ENCODE measurements at regions not wholly inside any gene's neighbourhood (a gene's known extent, or its start where the extent isn't known, plus 50 kb on each side); places are given as distances from the start of the nearest gene placed in this dataset.

GRCh38 chr3:95151590-95151989, 1088.7 kb downstream of the NSUN3 start:
- peaks cover 10% of the 10 kb centered on the region for H3K36me3 Mint-ChIP-seq
- ATAC-seq = no peak
- no peak overlapping the region for H3K4me3 Mint-ChIP-seq

GRCh38 chr3:95154766-95155165, 1091.9 kb downstream of the NSUN3 start:
- no peaks in the 10 kb centered on the region for H3K4me1 Mint-ChIP-seq (ENCODE audit: low read depth in 2 of 2)
- DNase-seq (ENCODE audit: low spot score) (no peak), ATAC-seq (no peak)
- peaks cover 37% of the 10 kb centered on the region for H3K9me3 Mint-ChIP-seq
- H3K4me3 Mint-ChIP-seq = no peak overlapping the region
- no peak overlapping the region for H3K27ac Mint-ChIP-seq
- peaks cover 17% of the 10 kb centered on the region for H3K36me3 Mint-ChIP-seq
- H3K27me3 Mint-ChIP-seq = no peaks in the 10 kb centered on the region

More at GRCh38 chr3:95151590-95151989, 1088.7 kb downstream of the NSUN3 start:
- Mint-ChIP-seq H3K4me1 (ENCODE audit: low read depth in 2 of 2) (no peaks in the 10 kb centered on the region), H3K9me3 (peaks cover 31% of the 10 kb centered on the region), H3K27me3 (no peaks in the 10 kb centered on the region), H3K27ac (no peak overlapping the region)
- no peak for DNase-seq (ENCODE audit: low spot score)

GRCh38 chr3:95162794-95163193, 1099.9 kb downstream of the NSUN3 start:
- Mint-ChIP-seq H3K27me3 (no peaks in the 10 kb centered on the region), H3K27ac (no peak overlapping the region), H3K4me3 (no peak overlapping the region), H3K4me1 (ENCODE audit: low read depth in 2 of 2) (no peaks in the 10 kb centered on the region), H3K9me3 (peaks cover 21% of the 10 kb centered on the region), H3K36me3 (no peaks in the 10 kb centered on the region)
- ATAC-seq (no peak), DNase-seq (ENCODE audit: low spot score) (no peak)

GRCh38 chr3:95167748-95168147, 1104.9 kb downstream of the NSUN3 start:
- DNase-seq (ENCODE audit: low spot score) = no peak
- no peak overlapping the region for H3K4me3 Mint-ChIP-seq
- H3K27me3 Mint-ChIP-seq = no peaks in the 10 kb centered on the region
- no peaks in the 10 kb centered on the region for H3K4me1 Mint-ChIP-seq (ENCODE audit: low read depth in 2 of 2)
- peaks cover 12% of the 10 kb centered on the region for H3K9me3 Mint-ChIP-seq
- H3K36me3 Mint-ChIP-seq = no peaks in the 10 kb centered on the region
- ATAC-seq = no peak
- H3K27ac Mint-ChIP-seq = no peak overlapping the region

GRCh38 chr3:95168526-95168925, 1105.7 kb downstream of the NSUN3 start:
- no peaks in the 10 kb centered on the region for H3K27me3 Mint-ChIP-seq
- no peak for DNase-seq (ENCODE audit: low spot score)
- peaks cover 12% of the 10 kb centered on the region for H3K9me3 Mint-ChIP-seq
- no peaks in the 10 kb centered on the region for H3K4me1 Mint-ChIP-seq (ENCODE audit: low read depth in 2 of 2)
- no peak for ATAC-seq
- H3K36me3 Mint-ChIP-seq = no peaks in the 10 kb centered on the region
- no peak overlapping the region for H3K27ac Mint-ChIP-seq
- H3K4me3 Mint-ChIP-seq = no peak overlapping the region

- Mint-ChIP-seq H3K27ac (no peak overlapping the region), H3K4me3 (no peak overlapping the region), H3K27me3 (no peaks in the 10 kb centered on the region), H3K4me1 (ENCODE audit: low read depth in 2 of 2) (no peaks in the 10 kb centered on the region), H3K9me3 (peaks cover 15% of the 10 kb centered on the region), H3K36me3 (no peaks in the 10 kb centered on the region)
- DNase-seq (ENCODE audit: low spot score) (no peak), ATAC-seq (no peak)
Observed at GRCh38 chr3:95172164-95172943, 1109.5 kb downstream of the NSUN3 start.

GRCh38 chr3:95177096-95177495, 1114.2 kb downstream of the NSUN3 start:
- ATAC-seq (no peak), DNase-seq (ENCODE audit: low spot score) (no peak)
- Mint-ChIP-seq H3K4me1 (ENCODE audit: low read depth in 2 of 2) (no peaks in the 10 kb centered on the region), H3K9me3 (peaks cover 23% of the 10 kb centered on the region), H3K27ac (no peak overlapping the region), H3K4me3 (no peak overlapping the region), H3K36me3 (no peaks in the 10 kb centered on the region), H3K27me3 (no peaks in the 10 kb centered on the region)

GRCh38 chr3:95184038-95184437, 1121.2 kb downstream of the NSUN3 start:
- Mint-ChIP-seq H3K9me3 (peaks cover 24% of the 10 kb centered on the region), H3K27ac (no peak overlapping the region), H3K27me3 (no peaks in the 10 kb centered on the region), H3K4me3 (no peak overlapping the region), H3K4me1 (ENCODE audit: low read depth in 2 of 2) (no peaks in the 10 kb centered on the region), H3K36me3 (peaks cover 4% of the 10 kb centered on the region)
- DNase-seq (ENCODE audit: low spot score) (no peak), ATAC-seq (no peak)

GRCh38 chr3:95189348-95189747, 1126.5 kb downstream of the NSUN3 start:
- no peak for DNase-seq (ENCODE audit: low spot score)
- no peak overlapping the region for H3K27ac Mint-ChIP-seq
- no peak for ATAC-seq
- H3K27me3 Mint-ChIP-seq = no peaks in the 10 kb centered on the region
- H3K4me1 Mint-ChIP-seq (ENCODE audit: low read depth in 2 of 2) = no peaks in the 10 kb centered on the region
- peaks cover 7% of the 10 kb centered on the region for H3K9me3 Mint-ChIP-seq
- peaks cover 5% of the 10 kb centered on the region for H3K36me3 Mint-ChIP-seq
- no peak overlapping the region for H3K4me3 Mint-ChIP-seq

- Mint-ChIP-seq H3K4me1 (ENCODE audit: low read depth in 2 of 2) (no peaks in the 10 kb centered on the region), H3K27ac (no peak overlapping the region), H3K4me3 (no peak overlapping the region), H3K36me3 (peaks cover 7% of the 10 kb centered on the region), H3K9me3 (peaks cover 17% of the 10 kb centered on the region), H3K27me3 (no peaks in the 10 kb centered on the region)
- no peak for ATAC-seq
- DNase-seq (ENCODE audit: low spot score) = no peak
Observed at GRCh38 chr3:95197661-95198060, 1134.8 kb downstream of the NSUN3 start.

GRCh38 chr3:95200384-95200783, 1137.5 kb downstream of the NSUN3 start:
- no peaks in the 10 kb centered on the region for H3K27me3 Mint-ChIP-seq
- peaks cover 29% of the 10 kb centered on the region for H3K9me3 Mint-ChIP-seq
- H3K36me3 Mint-ChIP-seq = peaks cover 17% of the 10 kb centered on the region
- no peak overlapping the region for H3K27ac Mint-ChIP-seq
- ATAC-seq (no peak), DNase-seq (ENCODE audit: low spot score) (no peak)
- H3K4me1 Mint-ChIP-seq (ENCODE audit: low read depth in 2 of 2) = no peaks in the 10 kb centered on the region
- H3K4me3 Mint-ChIP-seq = no peak overlapping the region

- Mint-ChIP-seq H3K36me3 (peaks cover 5% of the 10 kb centered on the region), H3K4me3 (no peak overlapping the region), H3K27ac (no peak overlapping the region), H3K4me1 (ENCODE audit: low read depth in 2 of 2) (no peaks in the 10 kb centered on the region), H3K9me3 (peaks cover 5% of the 10 kb centered on the region), H3K27me3 (no peaks in the 10 kb centered on the region)
- ATAC-seq = no peak
- DNase-seq (ENCODE audit: low spot score) = no peak
Observed at GRCh38 chr3:95210878-95211277, 1148.0 kb downstream of the NSUN3 start.

GRCh38 chr3:95212117-95212516, 1149.3 kb downstream of the NSUN3 start:
- Mint-ChIP-seq H3K4me1 (ENCODE audit: low read depth in 2 of 2) (no peaks in the 10 kb centered on the region), H3K4me3 (no peak overlapping the region), H3K9me3 (peaks cover 4% of the 10 kb centered on the region), H3K27me3 (no peaks in the 10 kb centered on the region), H3K27ac (no peak overlapping the region), H3K36me3 (peaks cover 5% of the 10 kb centered on the region)
- DNase-seq (ENCODE audit: low spot score) (no peak), ATAC-seq (no peak)

- H3K36me3 Mint-ChIP-seq = peaks cover 12% of the 10 kb centered on the region
- H3K4me1 Mint-ChIP-seq (ENCODE audit: low read depth in 2 of 2) = no peaks in the 10 kb centered on the region
- DNase-seq (ENCODE audit: low spot score) (no peak), ATAC-seq (no peak)
- no peaks in the 10 kb centered on the region for H3K27me3 Mint-ChIP-seq
- no peak overlapping the region for H3K27ac Mint-ChIP-seq
- H3K4me3 Mint-ChIP-seq = no peak overlapping the region
- H3K9me3 Mint-ChIP-seq = peaks cover 4% of the 10 kb centered on the region
Observed at GRCh38 chr3:95215437-95215957, 1152.6 kb downstream of the NSUN3 start.

- peaks cover 10% of the 10 kb centered on the region for H3K36me3 Mint-ChIP-seq
- no peaks in the 10 kb centered on the region for H3K4me1 Mint-ChIP-seq (ENCODE audit: low read depth in 2 of 2)
- DNase-seq (ENCODE audit: low spot score) (no peak), ATAC-seq (no peak)
- H3K27me3 Mint-ChIP-seq = no peaks in the 10 kb centered on the region
- peaks cover 4% of the 10 kb centered on the region for H3K9me3 Mint-ChIP-seq
- H3K4me3 Mint-ChIP-seq = no peak overlapping the region
- H3K27ac Mint-ChIP-seq = no peak overlapping the region
Observed at GRCh38 chr3:95217661-95218060, 1154.8 kb downstream of the NSUN3 start.
